ENCODE measurements at regions not wholly inside any gene's neighbourhood (a gene's known extent, or its start where the extent isn't known, plus 50 kb on each side); places are given as distances from the start of the nearest gene placed in this dataset.

DNA sequence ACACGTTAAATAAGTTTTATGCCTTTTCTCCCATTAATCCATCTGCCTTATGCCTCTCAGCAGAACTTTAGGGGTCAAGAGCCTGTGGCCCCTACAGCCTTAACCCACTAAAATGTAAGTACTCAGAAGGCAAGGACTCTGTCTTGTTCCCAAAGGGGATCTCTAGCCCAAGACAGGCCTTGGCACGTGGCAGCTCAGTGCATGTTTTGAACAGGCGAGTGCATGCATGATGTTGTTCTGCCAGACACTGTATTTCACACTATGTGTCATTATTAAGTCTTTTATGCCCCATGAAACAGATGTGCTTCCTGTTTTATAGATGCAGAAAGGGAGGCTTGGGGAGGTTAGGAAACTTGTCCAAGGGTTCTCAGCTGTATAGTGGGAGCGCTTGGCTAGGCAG is 102.8 kb downstream of the ETS2 start:
- Histone ChIP-seq H3K4me3 (ENCODE audit: low read depth, low read length) (no peak overlapping the region), H3K27me3 (ENCODE audit: control insufficient read depth, insufficient read depth, low read length) (no peaks in the 10 kb centered on the region), H3K36me3 (ENCODE audit: control insufficient read depth, insufficient read depth, low read length) (no peaks in the 10 kb centered on the region)
- TF ChIP-seq, protein P1, sequence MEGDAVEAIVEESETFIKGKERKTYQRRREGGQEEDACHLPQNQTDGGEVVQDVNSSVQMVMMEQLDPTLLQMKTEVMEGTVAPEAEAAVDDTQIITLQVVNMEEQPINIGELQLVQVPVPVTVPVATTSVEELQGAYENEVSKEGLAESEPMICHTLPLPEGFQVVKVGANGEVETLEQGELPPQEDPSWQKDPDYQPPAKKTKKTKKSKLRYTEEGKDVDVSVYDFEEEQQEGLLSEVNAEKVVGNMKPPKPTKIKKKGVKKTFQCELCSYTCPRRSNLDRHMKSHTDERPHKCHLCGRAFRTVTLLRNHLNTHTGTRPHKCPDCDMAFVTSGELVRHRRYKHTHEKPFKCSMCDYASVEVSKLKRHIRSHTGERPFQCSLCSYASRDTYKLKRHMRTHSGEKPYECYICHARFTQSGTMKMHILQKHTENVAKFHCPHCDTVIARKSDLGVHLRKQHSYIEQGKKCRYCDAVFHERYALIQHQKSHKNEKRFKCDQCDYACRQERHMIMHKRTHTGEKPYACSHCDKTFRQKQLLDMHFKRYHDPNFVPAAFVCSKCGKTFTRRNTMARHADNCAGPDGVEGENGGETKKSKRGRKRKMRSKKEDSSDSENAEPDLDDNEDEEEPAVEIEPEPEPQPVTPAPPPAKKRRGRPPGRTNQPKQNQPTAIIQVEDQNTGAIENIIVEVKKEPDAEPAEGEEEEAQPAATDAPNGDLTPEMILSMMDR (IDR thresholded peaks at IDR 0.05; ENCODE audit: insufficient read depth, low read depth, low read length): no peak
- DNase-seq (ENCODE audit: low read depth): no peak
- CTCF ChIA-PET: interaction anchor here (1.2 kb wide), 1 partner anchor 10 kb away, joined by 3 read pairs; no protein-coding TSS in a partner anchor
- POLR2A ChIA-PET: no interaction called here

DNA sequence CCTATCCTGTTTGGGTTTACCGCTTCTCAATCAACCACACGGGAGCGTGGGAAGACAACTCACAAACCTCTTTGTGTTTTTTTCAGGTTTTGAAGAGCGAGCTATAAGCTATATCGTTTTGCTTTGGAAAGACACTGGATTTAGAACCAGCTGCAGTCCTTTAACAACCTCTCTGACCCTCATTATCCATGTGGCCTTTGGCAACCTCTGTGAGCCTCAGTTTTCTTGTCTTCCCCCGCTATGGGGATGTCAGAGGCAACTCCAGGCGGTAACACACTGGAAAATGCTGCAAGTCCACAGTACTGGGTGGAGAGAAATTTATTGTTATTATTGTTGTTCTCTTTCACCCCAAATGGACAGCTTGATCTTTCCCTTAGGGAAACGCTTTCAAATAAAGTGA is 100.0 kb downstream of the ETS2 start:
- POLR2A ChIA-PET: no interaction called here
- no peaks in the 10 kb centered on the region for H3K27me3 ChIP-seq (ENCODE audit: control insufficient read depth, insufficient read depth, low read length)

DNA sequence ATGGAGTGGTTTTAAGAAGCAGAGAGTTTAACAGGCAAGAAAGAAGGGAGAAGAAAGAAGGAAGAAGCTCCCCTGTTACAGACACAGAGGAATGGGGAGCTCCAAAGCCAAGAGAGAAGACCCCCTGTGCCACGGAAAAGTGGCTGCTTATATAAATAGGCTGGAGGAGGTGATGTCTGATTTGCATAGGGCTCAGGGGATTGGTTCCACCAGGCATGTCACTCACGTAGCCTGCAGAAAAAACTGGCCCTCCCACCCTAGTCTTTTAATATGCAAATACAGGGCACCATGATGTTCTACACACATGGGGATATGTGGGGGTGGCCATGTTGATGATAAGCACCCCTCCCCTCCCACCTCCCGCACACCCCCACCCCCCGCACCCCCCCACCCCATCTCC is 99.6 kb downstream of the ETS2 start:
- Histone ChIP-seq H3K4me3 (ENCODE audit: low read depth, low read length) (no peak overlapping the region), H3K36me3 (ENCODE audit: control insufficient read depth, insufficient read depth, low read length) (no peaks in the 10 kb centered on the region), H3K27me3 (ENCODE audit: control insufficient read depth, insufficient read depth, low read length) (no peaks in the 10 kb centered on the region)
- ChIA-PET POLR2A (no interaction called here), CTCF (interaction anchor here (1.3 kb wide), 1 partner anchor 18 kb away, joined by 4 read pairs; no protein-coding TSS in a partner anchor)
- no peak for DNase-seq (ENCODE audit: low read depth)
- TF ChIP-seq, protein P1 (IDR thresholded peaks at IDR 0.05; ENCODE audit: insufficient read depth, low read depth, low read length): no peak

More for the DNA sequence above, 100.0 kb downstream of the ETS2 start:
- TF ChIP-seq, protein P1 (IDR thresholded peaks at IDR 0.05; ENCODE audit: insufficient read depth, low read depth, low read length): no peak
- Histone ChIP-seq H3K4me3 (ENCODE audit: low read depth, low read length) (no peak overlapping the region), H3K36me3 (ENCODE audit: control insufficient read depth, insufficient read depth, low read length) (no peaks in the 10 kb centered on the region)
- CTCF ChIA-PET: interaction anchor here (1.3 kb wide), 1 partner anchor 18 kb away, joined by 4 read pairs; no protein-coding TSS in a partner anchor
- DNase-seq (ENCODE audit: low read depth): no peak

- DNase-seq (ENCODE audit: low read depth): no peak
Measured at GRCh38 chr21:38903690-38904139, 98.0 kb downstream of the ETS2 start.

GRCh38 chr21:38902608-38903445 is 97.1 kb downstream of the ETS2 start:
- Histone ChIP-seq H3K4me3 (ENCODE audit: low read depth, low read length) (no peak overlapping the region), H3K36me3 (ENCODE audit: control insufficient read depth, insufficient read depth, low read length) (no peaks in the 10 kb centered on the region), H3K27me3 (ENCODE audit: control insufficient read depth, insufficient read depth, low read length) (no peaks in the 10 kb centered on the region)
- DNase-seq (ENCODE audit: low read depth): no peak
- TF ChIP-seq, protein P1 (IDR thresholded peaks at IDR 0.05; ENCODE audit: insufficient read depth, low read depth, low read length): no peak
- POLR2A ChIA-PET: no interaction called here
- CTCF ChIA-PET: no interaction called here

More at GRCh38 chr21:38903690-38904139, 98.0 kb downstream of the ETS2 start:
- TF ChIP-seq, protein P1 (IDR thresholded peaks at IDR 0.05; ENCODE audit: insufficient read depth, low read depth, low read length): no peak
- H3K4me3 ChIP-seq (ENCODE audit: low read depth, low read length): no peak overlapping the region
- H3K27me3 ChIP-seq (ENCODE audit: control insufficient read depth, insufficient read depth, low read length): no peaks in the 10 kb centered on the region
- H3K36me3 ChIP-seq (ENCODE audit: control insufficient read depth, insufficient read depth, low read length): no peaks in the 10 kb centered on the region
- ChIA-PET POLR2A (no interaction called here), CTCF (no interaction called here)
